GM18873 (cell line): ENCODE measurements at regions not wholly inside any gene's neighbourhood (a gene's known extent, or its start where the extent isn't known, plus 50 kb on each side); places are given as distances from the start of the nearest gene placed in this dataset.
"Not testable (repeated sequence)": the region's sequence is repeated elsewhere in the genome, so short reads cannot be mapped to it uniquely, and the experiment has no call there.

ENCODE experiments used
- ATAC-seq: cut with Tn5 transposase; IDR thresholded peaks from one replicate; pipeline ENCODE4 v1.9.1; 2021; ENCODE audit warnings: mild to moderate bottlenecking, moderate library complexity, moderate number of reproducible peaks; ENCODE audit not compliant: unreplicated experiment, low FRiP score

- no peak for ATAC-seq
Measured at GRCh38 chr1:195721210-195721971, 886.8 kb downstream of the KCNT2 start.

- ATAC-seq, result no peak
Measured at GRCh38 chr1:195717651-195718050, 890.6 kb downstream of the KCNT2 start.

- no peak for ATAC-seq
Measured at GRCh38 chr1:195715652-195716051, 892.6 kb downstream of the KCNT2 start.

- ATAC-seq, result no peak
Measured at GRCh38 chr1:195714248-195714647, 894.0 kb downstream of the KCNT2 start.

- no peak for ATAC-seq
Measured at GRCh38 chr1:195709821-195710220, 898.4 kb downstream of the KCNT2 start.

GRCh38 chr1:195704028-195704427 lies 904.2 kb downstream of the KCNT2 start:
- no peak for ATAC-seq

- no peak for ATAC-seq
Measured at GRCh38 chr1:195701149-195701548, 907.1 kb downstream of the KCNT2 start.

GRCh38 chr1:195697130-195697529 lies 911.1 kb downstream of the KCNT2 start:
- peak; percentile 87 for ATAC-seq

- no peak for ATAC-seq
Measured at GRCh38 chr1:195686764-195687163, 921.5 kb downstream of the KCNT2 start.

- ATAC-seq, result no peak
Measured at GRCh38 chr1:195664628-195665027, 943.6 kb downstream of the KCNT2 start.

GRCh38 chr1:195663549-195664280 lies 944.5 kb downstream of the KCNT2 start:
- no peak for ATAC-seq

- ATAC-seq, result no peak
Measured at GRCh38 chr1:195656780-195657179, 951.5 kb downstream of the KCNT2 start.

GRCh38 chr1:195648875-195649274 lies 959.4 kb downstream of the KCNT2 start:
- ATAC-seq, result not testable (repeated sequence)

- ATAC-seq, result no peak
Measured at GRCh38 chr1:195637539-195637938, 970.7 kb downstream of the KCNT2 start.

- no peak for ATAC-seq
Measured at GRCh38 chr1:195618287-195618686, 990.0 kb downstream of the KCNT2 start.

GRCh38 chr1:195617106-195617505 lies 991.1 kb downstream of the KCNT2 start:
- ATAC-seq, result no peak

GRCh38 chr1:195608883-195609282 lies 999.4 kb downstream of the KCNT2 start:
- no peak for ATAC-seq

- no peak for ATAC-seq
Measured at GRCh38 chr1:195606483-195606882, 1001.8 kb downstream of the KCNT2 start.

- no peak for ATAC-seq
Measured at GRCh38 chr1:195604287-195604686, 1004.0 kb downstream of the KCNT2 start.

- no peak for ATAC-seq
Measured at GRCh38 chr1:195597891-195598290, 1010.3 kb downstream of the KCNT2 start.

- ATAC-seq, result no peak
Measured at GRCh38 chr1:195594773-195595172, 1013.5 kb downstream of the KCNT2 start.

- no peak for ATAC-seq
Measured at GRCh38 chr1:195594322-195594721, 1013.9 kb downstream of the KCNT2 start.
